ENCODE measurements at regions not wholly inside any gene's neighbourhood (a gene's known extent, or its start where the extent isn't known, plus 50 kb on each side); places are given as distances from the start of the nearest gene placed in this dataset.
"Not testable (repeated sequence)": the region's sequence is repeated elsewhere in the genome, so short reads cannot be mapped to it uniquely, and the experiment has no call there.

- WGBS, 2 donors = 65 to 69% methylated on average over 2 of the region's 2 CpGs
- Histone ChIP-seq H3K27me3 (ENCODE audit: control insufficient read depth in 1 of 2, insufficient read depth in 2 of 2, low read length in 1 of 2) (no peaks in the 10 kb centered on the region), H3K4me3 (ENCODE audit: low read length in 2 of 2) (no peak overlapping the region), H3K9me3 (ENCODE audit: control insufficient read depth, low read length) (no peaks in the 10 kb centered on the region), H3K27ac (ENCODE audit: low read depth in 1 of 2, low read length in 2 of 2) (no peak overlapping the region), H3K36me3 (ENCODE audit: control insufficient read depth in 1 of 2, insufficient read depth in 2 of 2, low read length in 1 of 2) (no peaks in the 10 kb centered on the region), H3K4me1 (ENCODE audit: control insufficient read depth in 1 of 2, insufficient read depth in 2 of 2, low read length in 2 of 2) (no peaks in the 10 kb centered on the region)
- ATAC-seq (ENCODE audit: low FRiP score) (no peak), DNase-seq (no peak)
- intact Hi-C loops (cut with DNase I) = no loop called here
These were observed 220.3 kb upstream of the AGTR1 start for GRCh38 chr3:148477375-148477774.

GRCh38 chr3:148493631-148494030 is 204.1 kb upstream of the AGTR1 start:
- DNase-seq (no peak), ATAC-seq (ENCODE audit: low FRiP score) (no peak)
- H3K27me3 ChIP-seq (ENCODE audit: control insufficient read depth in 1 of 2, insufficient read depth in 2 of 2, low read length in 1 of 2) = no peaks in the 10 kb centered on the region
- no peak overlapping the region for H3K27ac ChIP-seq (ENCODE audit: low read depth in 1 of 2, low read length in 2 of 2)
- H3K9me3 ChIP-seq (ENCODE audit: control insufficient read depth, low read length) = no peaks in the 10 kb centered on the region
- 56% methylated on average over 3 of the region's 3 CpGs for WGBS, 2 donors
- no peaks in the 10 kb centered on the region for H3K4me1 ChIP-seq (ENCODE audit: control insufficient read depth in 1 of 2, insufficient read depth in 2 of 2, low read length in 2 of 2)
- no peaks in the 10 kb centered on the region for H3K36me3 ChIP-seq (ENCODE audit: control insufficient read depth in 1 of 2, insufficient read depth in 2 of 2, low read length in 1 of 2)
- intact Hi-C loops (cut with DNase I) = no loop called here
- H3K4me3 ChIP-seq (ENCODE audit: low read length in 2 of 2) = no peak overlapping the region

- 83 to 87% methylated on average over 1 of the region's 1 CpG for WGBS, 2 donors
- intact Hi-C loops (cut with DNase I) = no loop called here
- H3K4me1 ChIP-seq (ENCODE audit: control insufficient read depth in 1 of 2, insufficient read depth in 2 of 2, low read length in 2 of 2) = no peaks in the 10 kb centered on the region
- no peaks in the 10 kb centered on the region for H3K27me3 ChIP-seq (ENCODE audit: control insufficient read depth in 1 of 2, insufficient read depth in 2 of 2, low read length in 1 of 2)
- H3K4me3 ChIP-seq (ENCODE audit: low read length in 2 of 2) = no peak overlapping the region
- no peak overlapping the region for H3K27ac ChIP-seq (ENCODE audit: low read depth in 1 of 2, low read length in 2 of 2)
- H3K36me3 ChIP-seq (ENCODE audit: control insufficient read depth in 1 of 2, insufficient read depth in 2 of 2, low read length in 1 of 2) = no peaks in the 10 kb centered on the region
- ATAC-seq (ENCODE audit: low FRiP score) (no peak), DNase-seq (no peak)
- H3K9me3 ChIP-seq (ENCODE audit: control insufficient read depth, low read length) = no peaks in the 10 kb centered on the region
These were observed 203.3 kb upstream of the AGTR1 start for GRCh38 chr3:148494451-148494850.

GRCh38 chr3:148500881-148501280 is 196.8 kb upstream of the AGTR1 start:
- ATAC-seq (ENCODE audit: low FRiP score) = no peak

GRCh38 chr3:148510116-148510515 is 187.6 kb upstream of the AGTR1 start:
- H3K27ac ChIP-seq (ENCODE audit: low read depth in 1 of 2, low read length in 2 of 2) = no peak overlapping the region
- DNase-seq (no peak), ATAC-seq (ENCODE audit: low FRiP score) (no peak)
- intact Hi-C loops (cut with DNase I) = no loop called here
- no peaks in the 10 kb centered on the region for H3K4me1 ChIP-seq (ENCODE audit: control insufficient read depth in 1 of 2, insufficient read depth in 2 of 2, low read length in 2 of 2)
- H3K4me3 ChIP-seq (ENCODE audit: low read length in 2 of 2) = no peak overlapping the region
- no peaks in the 10 kb centered on the region for H3K9me3 ChIP-seq (ENCODE audit: control insufficient read depth, low read length)
- no peaks in the 10 kb centered on the region for H3K36me3 ChIP-seq (ENCODE audit: control insufficient read depth in 1 of 2, insufficient read depth in 2 of 2, low read length in 1 of 2)
- H3K27me3 ChIP-seq (ENCODE audit: control insufficient read depth in 1 of 2, insufficient read depth in 2 of 2, low read length in 1 of 2) = no peaks in the 10 kb centered on the region

More at GRCh38 chr3:148500881-148501280, 196.8 kb upstream of the AGTR1 start:
- Histone ChIP-seq H3K9me3 (ENCODE audit: control insufficient read depth, low read length) (no peaks in the 10 kb centered on the region), H3K27me3 (ENCODE audit: control insufficient read depth in 1 of 2, insufficient read depth in 2 of 2, low read length in 1 of 2) (no peaks in the 10 kb centered on the region), H3K27ac (ENCODE audit: low read depth in 1 of 2, low read length in 2 of 2) (no peak overlapping the region), H3K36me3 (ENCODE audit: control insufficient read depth in 1 of 2, insufficient read depth in 2 of 2, low read length in 1 of 2) (no peaks in the 10 kb centered on the region), H3K4me3 (ENCODE audit: low read length in 2 of 2) (no peak overlapping the region), H3K4me1 (ENCODE audit: control insufficient read depth in 1 of 2, insufficient read depth in 2 of 2, low read length in 2 of 2) (no peaks in the 10 kb centered on the region)
- intact Hi-C loops (cut with DNase I) = no loop called here
- no peak for DNase-seq

GRCh38 chr3:148510561-148510960 is 187.1 kb upstream of the AGTR1 start:
- Histone ChIP-seq H3K36me3 (ENCODE audit: control insufficient read depth in 1 of 2, insufficient read depth in 2 of 2, low read length in 1 of 2) (no peaks in the 10 kb centered on the region), H3K4me3 (ENCODE audit: low read length in 2 of 2) (no peak overlapping the region), H3K27me3 (ENCODE audit: control insufficient read depth in 1 of 2, insufficient read depth in 2 of 2, low read length in 1 of 2) (no peaks in the 10 kb centered on the region), H3K27ac (ENCODE audit: low read depth in 1 of 2, low read length in 2 of 2) (no peak overlapping the region), H3K4me1 (ENCODE audit: control insufficient read depth in 1 of 2, insufficient read depth in 2 of 2, low read length in 2 of 2) (no peaks in the 10 kb centered on the region), H3K9me3 (ENCODE audit: control insufficient read depth, low read length) (no peaks in the 10 kb centered on the region)
- DNase-seq (no peak), ATAC-seq (ENCODE audit: low FRiP score) (no peak)
- intact Hi-C loops (cut with DNase I) = no loop called here

- DNase-seq (no peak), ATAC-seq (ENCODE audit: low FRiP score) (no peak)
- no peaks in the 10 kb centered on the region for H3K36me3 ChIP-seq (ENCODE audit: control insufficient read depth in 1 of 2, insufficient read depth in 2 of 2, low read length in 1 of 2)
- intact Hi-C loops (cut with DNase I) = no loop called here
- no peaks in the 10 kb centered on the region for H3K9me3 ChIP-seq (ENCODE audit: control insufficient read depth, low read length)
- H3K4me1 ChIP-seq (ENCODE audit: control insufficient read depth in 1 of 2, insufficient read depth in 2 of 2, low read length in 2 of 2) = no peaks in the 10 kb centered on the region
- no peaks in the 10 kb centered on the region for H3K27me3 ChIP-seq (ENCODE audit: control insufficient read depth in 1 of 2, insufficient read depth in 2 of 2, low read length in 1 of 2)
- no peak overlapping the region for H3K4me3 ChIP-seq (ENCODE audit: low read length in 2 of 2)
- H3K27ac ChIP-seq (ENCODE audit: low read depth in 1 of 2, low read length in 2 of 2) = no peak overlapping the region
These were observed 185.1 kb upstream of the AGTR1 start for GRCh38 chr3:148512648-148513047.

GRCh38 chr3:148513096-148513543 is 184.6 kb upstream of the AGTR1 start:
- DNase-seq (no peak), ATAC-seq (ENCODE audit: low FRiP score) (no peak)
- Histone ChIP-seq H3K36me3 (ENCODE audit: control insufficient read depth in 1 of 2, insufficient read depth in 2 of 2, low read length in 1 of 2) (no peaks in the 10 kb centered on the region), H3K9me3 (ENCODE audit: control insufficient read depth, low read length) (no peaks in the 10 kb centered on the region), H3K27ac (ENCODE audit: low read depth in 1 of 2, low read length in 2 of 2) (no peak overlapping the region), H3K4me3 (ENCODE audit: low read length in 2 of 2) (no peak overlapping the region), H3K27me3 (ENCODE audit: control insufficient read depth in 1 of 2, insufficient read depth in 2 of 2, low read length in 1 of 2) (no peaks in the 10 kb centered on the region), H3K4me1 (ENCODE audit: control insufficient read depth in 1 of 2, insufficient read depth in 2 of 2, low read length in 2 of 2) (no peaks in the 10 kb centered on the region)
- intact Hi-C loops (cut with DNase I) = no loop called here

- Histone ChIP-seq H3K4me1 (ENCODE audit: control insufficient read depth in 1 of 2, insufficient read depth in 2 of 2, low read length in 2 of 2) (no peaks in the 10 kb centered on the region), H3K9me3 (ENCODE audit: control insufficient read depth, low read length) (no peaks in the 10 kb centered on the region), H3K27me3 (ENCODE audit: control insufficient read depth in 1 of 2, insufficient read depth in 2 of 2, low read length in 1 of 2) (no peaks in the 10 kb centered on the region), H3K27ac (ENCODE audit: low read depth in 1 of 2, low read length in 2 of 2) (no peak overlapping the region), H3K36me3 (ENCODE audit: control insufficient read depth in 1 of 2, insufficient read depth in 2 of 2, low read length in 1 of 2) (no peaks in the 10 kb centered on the region), H3K4me3 (ENCODE audit: low read length in 2 of 2) (no peak overlapping the region)
- intact Hi-C loops (cut with DNase I) = no loop called here
- ATAC-seq (ENCODE audit: low FRiP score) = no peak
- DNase-seq = no peak
These were observed 179.2 kb upstream of the AGTR1 start for GRCh38 chr3:148518520-148518919.

- DNase-seq; H3K4me1 ChIP-seq (ENCODE audit: control insufficient read depth in 1 of 2, insufficient read depth in 2 of 2, low read length in 2 of 2); H3K27me3 ChIP-seq (ENCODE audit: control insufficient read depth in 1 of 2, insufficient read depth in 2 of 2, low read length in 1 of 2); H3K27ac ChIP-seq (ENCODE audit: low read depth in 1 of 2, low read length in 2 of 2); H3K36me3 ChIP-seq (ENCODE audit: control insufficient read depth in 1 of 2, insufficient read depth in 2 of 2, low read length in 1 of 2); H3K4me3 ChIP-seq (ENCODE audit: low read length in 2 of 2); H3K9me3 ChIP-seq (ENCODE audit: control insufficient read depth, low read length); intact Hi-C loops (cut with DNase I); ATAC-seq (ENCODE audit: low FRiP score): not testable (repeated sequence)
- 86 to 89% methylated on average over 13 of the region's 13 CpGs for WGBS, 2 donors
These were observed 172.1 kb upstream of the AGTR1 start for GRCh38 chr3:148525621-148526020.
